ENCODE measurements at regions not wholly inside any gene's neighbourhood (a gene's known extent, or its start where the extent isn't known, plus 50 kb on each side); places are given as distances from the start of the nearest gene placed in this dataset.

DNA sequence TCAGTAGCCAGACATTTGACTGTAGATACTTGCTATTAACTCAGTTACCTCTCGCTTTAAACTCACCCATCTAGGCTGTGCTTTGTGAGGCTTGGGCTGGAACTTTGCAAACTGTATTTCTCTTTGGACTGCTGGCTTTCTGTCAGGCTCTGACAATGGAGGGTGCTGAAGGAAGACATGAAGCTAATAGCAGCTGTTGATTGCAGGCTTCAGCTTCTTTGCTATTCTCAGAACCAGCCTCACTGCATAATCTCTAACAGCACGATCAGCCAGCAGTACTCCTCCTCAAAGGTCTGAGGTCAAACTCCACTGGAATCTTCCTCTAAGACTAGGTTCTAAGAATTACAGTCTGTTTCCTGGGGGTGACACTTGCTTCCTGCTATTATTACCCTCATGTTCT, 295.6 kb downstream of the ZBBX start:
- no peaks in the 10 kb centered on the region for H3K27me3 ChIP-seq
- peak overlapping the region; percentile 15 for H3K27ac Mint-ChIP-seq
- no peak overlapping the region for H3K4me3 Mint-ChIP-seq
- peaks cover 8% of the 10 kb centered on the region for H3K4me1 ChIP-seq
- TF ChIP-seq EZH2phosphoT487 (IDR thresholded peaks at IDR 0.05) (no peak), EZH2 (IDR thresholded peaks at IDR 0.05) (no peak)
- TF ChIP-seq, protein P1, sequence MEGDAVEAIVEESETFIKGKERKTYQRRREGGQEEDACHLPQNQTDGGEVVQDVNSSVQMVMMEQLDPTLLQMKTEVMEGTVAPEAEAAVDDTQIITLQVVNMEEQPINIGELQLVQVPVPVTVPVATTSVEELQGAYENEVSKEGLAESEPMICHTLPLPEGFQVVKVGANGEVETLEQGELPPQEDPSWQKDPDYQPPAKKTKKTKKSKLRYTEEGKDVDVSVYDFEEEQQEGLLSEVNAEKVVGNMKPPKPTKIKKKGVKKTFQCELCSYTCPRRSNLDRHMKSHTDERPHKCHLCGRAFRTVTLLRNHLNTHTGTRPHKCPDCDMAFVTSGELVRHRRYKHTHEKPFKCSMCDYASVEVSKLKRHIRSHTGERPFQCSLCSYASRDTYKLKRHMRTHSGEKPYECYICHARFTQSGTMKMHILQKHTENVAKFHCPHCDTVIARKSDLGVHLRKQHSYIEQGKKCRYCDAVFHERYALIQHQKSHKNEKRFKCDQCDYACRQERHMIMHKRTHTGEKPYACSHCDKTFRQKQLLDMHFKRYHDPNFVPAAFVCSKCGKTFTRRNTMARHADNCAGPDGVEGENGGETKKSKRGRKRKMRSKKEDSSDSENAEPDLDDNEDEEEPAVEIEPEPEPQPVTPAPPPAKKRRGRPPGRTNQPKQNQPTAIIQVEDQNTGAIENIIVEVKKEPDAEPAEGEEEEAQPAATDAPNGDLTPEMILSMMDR (IDR thresholded peaks at IDR 0.05), result no peak
- no peaks in the 10 kb centered on the region for H3K36me3 Mint-ChIP-seq
- no peaks in the 10 kb centered on the region for H3F3A ChIP-seq (ENCODE audit: low read depth)
- peak; percentile 35 for DNase-seq (ENCODE audit: low spot score)
- no peak overlapping the region for H3K4me3 ChIP-seq
- no peaks in the 10 kb centered on the region for H4K20me1 ChIP-seq (ENCODE audit: low read depth)
- no peaks in the 10 kb centered on the region for H3K36me3 ChIP-seq
- peaks cover 17% of the 10 kb centered on the region for H3K4me1 Mint-ChIP-seq
- no peaks in the 10 kb centered on the region for H3K9me3 ChIP-seq (ENCODE audit: low read depth)
- H3K4me2 ChIP-seq, result peak overlapping the region; percentile 13
- H3K9ac ChIP-seq, result no peak overlapping the region
- no peaks in the 10 kb centered on the region for H3K79me2 ChIP-seq (ENCODE audit: low read depth)
- H3K27ac ChIP-seq, result no peak overlapping the region
- no peaks in the 10 kb centered on the region for H3K27me3 Mint-ChIP-seq (ENCODE audit: insufficient read depth, low read depth)
- no peaks in the 10 kb centered on the region for H3K9me3 Mint-ChIP-seq
- H2AFZ ChIP-seq (replicated peaks), result peak overlapping the region; percentile 55

DNA sequence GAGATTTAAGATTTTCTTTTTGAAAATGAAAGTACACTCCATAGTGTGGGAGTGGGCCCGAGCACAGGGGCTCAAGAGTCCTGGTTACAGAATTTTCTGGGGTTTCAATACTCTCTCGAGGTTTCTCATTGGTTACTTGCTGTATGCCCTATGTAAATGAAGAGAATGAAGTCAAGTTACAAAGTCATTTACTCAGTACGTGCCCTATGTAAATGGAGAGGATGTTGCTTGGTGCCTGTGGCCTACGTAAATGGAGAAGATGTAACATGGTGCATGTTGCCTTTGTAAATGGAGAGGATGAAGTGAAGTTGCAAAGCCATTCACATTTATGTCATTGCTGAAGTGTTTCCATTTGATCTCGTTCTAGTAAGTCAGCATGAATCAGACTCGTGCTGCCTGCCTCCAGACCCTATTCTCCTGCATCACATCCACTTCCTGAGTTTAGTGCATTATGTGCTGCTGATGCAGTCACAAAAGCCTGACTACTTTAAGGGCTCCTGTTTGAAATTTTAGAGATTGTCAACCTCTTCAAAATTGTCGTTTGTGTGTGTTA, 302.0 kb downstream of the ZBBX start:
- no peak overlapping the region for H3K27ac Mint-ChIP-seq
- H3K4me1 ChIP-seq, result no peaks in the 10 kb centered on the region
- H3K36me3 ChIP-seq, result no peaks in the 10 kb centered on the region
- no peak overlapping the region for H3K4me3 ChIP-seq
- H3K27ac ChIP-seq, result no peak overlapping the region
- no peak overlapping the region for H3K9ac ChIP-seq
- no peaks in the 10 kb centered on the region for H3K9me3 ChIP-seq (ENCODE audit: low read depth)
- H2AFZ ChIP-seq (replicated peaks), result peak overlapping the region; percentile 37
- H3K9me3 Mint-ChIP-seq, result no peaks in the 10 kb centered on the region
- no peaks in the 10 kb centered on the region for H3K79me2 ChIP-seq (ENCODE audit: low read depth)
- DNase-seq (ENCODE audit: low spot score), result no peak
- H3K36me3 Mint-ChIP-seq, result no peaks in the 10 kb centered on the region
- no peaks in the 10 kb centered on the region for H3K27me3 Mint-ChIP-seq (ENCODE audit: insufficient read depth, low read depth)
- H4K20me1 ChIP-seq (ENCODE audit: low read depth), result no peaks in the 10 kb centered on the region
- H3K4me2 ChIP-seq, result no peak overlapping the region
- no peak for TF ChIP-seq EZH2phosphoT487 (IDR thresholded peaks at IDR 0.05)
- no peak for TF ChIP-seq EZH2 (IDR thresholded peaks at IDR 0.05)
- TF ChIP-seq, protein P1 (IDR thresholded peaks at IDR 0.05), result no peak
- H3K4me1 Mint-ChIP-seq, result peaks cover 19% of the 10 kb centered on the region
- H3K4me3 Mint-ChIP-seq, result no peak overlapping the region
- no peaks in the 10 kb centered on the region for H3K27me3 ChIP-seq
- no peaks in the 10 kb centered on the region for H3F3A ChIP-seq (ENCODE audit: low read depth)

DNA sequence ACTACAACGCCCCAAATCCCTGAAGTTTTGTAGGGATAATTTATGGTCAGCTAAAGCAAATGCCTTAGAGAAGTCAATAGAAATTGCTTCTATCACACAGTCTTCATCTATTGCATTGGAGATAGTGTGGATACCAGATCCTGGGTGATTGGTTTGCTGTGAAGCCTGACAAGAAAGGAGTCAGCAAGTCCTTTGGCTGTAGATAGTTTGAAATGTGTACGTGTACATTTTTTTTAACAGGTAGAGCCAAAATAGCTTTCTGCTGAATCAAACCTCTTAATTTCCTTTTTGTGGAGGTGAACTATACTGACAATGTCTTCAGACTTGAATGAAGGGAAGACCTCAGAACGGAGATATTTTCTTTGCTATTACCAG, 312.3 kb downstream of the ZBBX start:
- Histone ChIP-seq H3K79me2 (ENCODE audit: low read depth) (no peaks in the 10 kb centered on the region), H3K27me3 (no peaks in the 10 kb centered on the region), H3K9me3 (ENCODE audit: low read depth) (no peaks in the 10 kb centered on the region), H2AFZ (replicated peaks) (no peak overlapping the region), H3K4me3 (no peak overlapping the region), H4K20me1 (ENCODE audit: low read depth) (no peaks in the 10 kb centered on the region), H3K27ac (no peak overlapping the region), H3K9ac (no peak overlapping the region), H3F3A (ENCODE audit: low read depth) (no peaks in the 10 kb centered on the region), H3K4me2 (no peak overlapping the region), H3K36me3 (no peaks in the 10 kb centered on the region), H3K4me1 (no peaks in the 10 kb centered on the region)
- no peak overlapping the region for H3K27ac Mint-ChIP-seq
- TF ChIP-seq EZH2phosphoT487 (IDR thresholded peaks at IDR 0.05), result no peak
- no peak for TF ChIP-seq EZH2 (IDR thresholded peaks at IDR 0.05)
- TF ChIP-seq, protein P1 (IDR thresholded peaks at IDR 0.05), result no peak
- H3K27me3 Mint-ChIP-seq (ENCODE audit: insufficient read depth, low read depth), result no peaks in the 10 kb centered on the region
- no peak overlapping the region for H3K4me3 Mint-ChIP-seq
- H3K36me3 Mint-ChIP-seq, result no peaks in the 10 kb centered on the region
- no peak for DNase-seq (ENCODE audit: low spot score)
- H3K4me1 Mint-ChIP-seq, result peaks cover 5% of the 10 kb centered on the region
- H3K9me3 Mint-ChIP-seq, result no peaks in the 10 kb centered on the region
